GM23338 (cell line): ENCODE measurements at regions not wholly inside any gene's neighbourhood (a gene's known extent, or its start where the extent isn't known, plus 50 kb on each side); places are given as distances from the start of the nearest gene placed in this dataset.

Experiments used
- ATAC-seq: fragments of 200-7000 bp; cut with Tn5 transposase; 3 replicates; pipeline ENCODE4 v1.9.1; 2020
- DNase-seq: peaks from one replicate; pipeline ENCODE4 v3.0.0-alpha.2; 2015; ENCODE audit warnings: low spot score
- H2AFZ ChIP-seq: fragments of 200-600 bp; sonication (generic); 2 replicates; pipeline ENCODE4 v1.8.0; 2016; ENCODE audit warnings: antibody characterized with exemption, mild to moderate bottlenecking, moderate library complexity
- H3F3A ChIP-seq: fragments of 200-600 bp; sonication (generic); replicated peaks from 2 replicates; pipeline ENCODE4 v1.8.0; 2017; ENCODE audit warnings: antibody characterized with exemption, mixed run types, low read depth
- H3K27ac ChIP-seq: fragments of 200-600 bp; sonication (generic); 2 replicates; pipeline ENCODE4 v1.6.1; 2016; ENCODE audit warnings: low read depth
- H3K27me3 ChIP-seq: fragments of 200-600 bp; sonication (generic); 2 replicates; pipeline ENCODE4 v1.8.0; 2016; ENCODE audit warnings: mild to moderate bottlenecking, mixed run types, moderate library complexity; ENCODE audit not compliant: insufficient read depth
- H3K36me3 ChIP-seq: fragments of 200-600 bp; sonication (generic); 2 replicates; pipeline ENCODE4 v1.8.0; 2016; ENCODE audit warnings: mild to moderate bottlenecking; ENCODE audit not compliant: insufficient read depth
- H3K4me1 ChIP-seq: fragments of 200-600 bp; sonication (generic); 2 replicates; pipeline ENCODE4 v1.8.0; 2016; ENCODE audit warnings: mild to moderate bottlenecking, moderate library complexity; ENCODE audit not compliant: insufficient read depth
- H3K4me2 ChIP-seq: fragments of 200-600 bp; sonication (generic); 2 replicates; pipeline ENCODE4 v1.7.1; 2017; ENCODE audit warnings: mixed run types
- H3K4me3 ChIP-seq: fragments of 200-600 bp; sonication (generic); 2 replicates; pipeline ENCODE4 v1.6.1; 2016; ENCODE audit warnings: mixed run types
- H3K79me2 ChIP-seq: fragments of 200-600 bp; sonication (generic); replicated peaks from 2 replicates; pipeline ENCODE4 v1.8.0; 2017; ENCODE audit warnings: mild to moderate bottlenecking; ENCODE audit not compliant: insufficient read depth
- H3K9me2 ChIP-seq: fragments of 200-600 bp; sonication (generic); 2 replicates; pipeline ENCODE4 v1.8.0; 2017; ENCODE audit not compliant: insufficient read depth
- H4K20me1 ChIP-seq: fragments of 200-600 bp; sonication (generic); replicated peaks from 2 replicates; pipeline ENCODE4 v1.8.0; 2017; ENCODE audit warnings: mild to moderate bottlenecking; ENCODE audit not compliant: insufficient read depth
- H3K27ac Mint-ChIP-seq: 2 replicates; pipeline ENCODE4 v1.8.0; 2020; ENCODE audit warnings: inconsistent platforms, mild to moderate bottlenecking, moderate library complexity, mixed read lengths
- H3K27me3 Mint-ChIP-seq: 3 replicates; pipeline ENCODE4 v1.8.0; 2022; ENCODE audit warnings: low read depth, mild to moderate bottlenecking, moderate library complexity, mixed read lengths, inconsistent platforms; ENCODE audit not compliant: insufficient read depth, poor library complexity
- H3K36me3 Mint-ChIP-seq: 3 replicates; pipeline ENCODE4 v1.8.0; 2021; ENCODE audit warnings: low read depth, mild to moderate bottlenecking, inconsistent platforms, moderate library complexity, mixed read lengths
- H3K4me1 Mint-ChIP-seq: 3 replicates; pipeline ENCODE4 v1.8.0; 2020; ENCODE audit warnings: mild to moderate bottlenecking, inconsistent platforms, mixed read lengths
- H3K4me3 Mint-ChIP-seq: 3 replicates; pipeline ENCODE4 v1.8.0; 2021; ENCODE audit warnings: moderate library complexity, mild to moderate bottlenecking, inconsistent platforms, mixed read lengths
- H3K9me3 Mint-ChIP-seq: 3 replicates; pipeline ENCODE4 v1.8.0; 2020; ENCODE audit warnings: moderate library complexity, mild to moderate bottlenecking, inconsistent platforms, mixed read lengths
- CREB1 ChIP-seq: fragments of 250-450 bp; sonication (Bioruptor Pico); IDR thresholded peaks from 2 replicates; pipeline ENCODE4 v1.5.0; 2020; ENCODE audit warnings: low read depth, mild to moderate bottlenecking, moderate library complexity
- EZH2 ChIP-seq: fragments of 200-600 bp; sonication (generic); IDR thresholded peaks from one replicate; pipeline ENCODE4 v1.8.0; 2017; ENCODE audit warnings: antibody characterized with exemption, mild to moderate bottlenecking, low read depth; ENCODE audit not compliant: unreplicated experiment
- EZH2phosphoT487 ChIP-seq: fragments of 200-600 bp; sonication (generic); IDR thresholded peaks from one replicate; pipeline ENCODE4 v1.8.1; 2018; ENCODE audit warnings: antibody characterized with exemption; ENCODE audit not compliant: unreplicated experiment
- JUNB ChIP-seq: IDR thresholded peaks from one replicate; pipeline ENCODE4 v1.6.1; 2016; ENCODE audit warnings: antibody characterized with exemption; ENCODE audit not compliant: unreplicated experiment
- NANOG ChIP-seq: IDR thresholded peaks from 2 replicates; pipeline ENCODE4 v1.6.1; 2016; ENCODE audit warnings: antibody characterized with exemption, borderline replicate concordance
- POLR2AphosphoS5 ChIP-seq: IDR thresholded peaks from 2 replicates; pipeline ENCODE4 v1.6.1; 2016; ENCODE audit warnings: antibody characterized with exemption, low read depth
- STAT1 ChIP-seq: IDR thresholded peaks from one replicate; pipeline ENCODE4 v1.6.1; 2016; ENCODE audit warnings: antibody characterized with exemption; ENCODE audit not compliant: unreplicated experiment
- ZNF114 ChIP-seq: fragments of 250-450 bp; sonication (Bioruptor Pico); IDR thresholded peaks from 2 replicates; pipeline ENCODE4 v1.5.0; 2020; ENCODE audit warnings: mild to moderate bottlenecking, moderate library complexity
- ZNF331 ChIP-seq: fragments of 250-450 bp; sonication (Bioruptor Pico); IDR thresholded peaks from 2 replicates; pipeline ENCODE4 v1.5.0; 2020; ENCODE audit warnings: low read depth, mild to moderate bottlenecking, moderate library complexity
- TF ChIP-seq, protein P1 (sequence below): IDR thresholded peaks from 2 replicates; pipeline ENCODE4 v1.6.1; 2016; ENCODE audit warnings: antibody characterized with exemption
- TF ChIP-seq, protein P2 (sequence below), 2 experiments: fragments of 200-600 bp in 1 of 2; sonication (generic) in 1 of 2; conservative IDR thresholded peaks; 2 replicates each; pipeline versions ENCODE4 v1.5.1 to v1.6.1; 2016 to 2017; ENCODE audit warnings: antibody characterized with exemption in 2 of 2, low read depth in 2 of 2, mild to moderate bottlenecking in 2 of 2, moderate library complexity in 1 of 2
- TF ChIP-seq, protein P3 (sequence below): fragments of 250-450 bp; sonication (Bioruptor Pico); IDR thresholded peaks from 2 replicates; pipeline ENCODE4 v1.5.0; 2020; ENCODE audit warnings: mild to moderate bottlenecking, moderate library complexity
- TF ChIP-seq, protein P4 (sequence below): IDR thresholded peaks from one replicate; pipeline ENCODE4 v1.6.1; 2018; ENCODE audit warnings: antibody characterized with exemption; ENCODE audit not compliant: unreplicated experiment

DNA sequence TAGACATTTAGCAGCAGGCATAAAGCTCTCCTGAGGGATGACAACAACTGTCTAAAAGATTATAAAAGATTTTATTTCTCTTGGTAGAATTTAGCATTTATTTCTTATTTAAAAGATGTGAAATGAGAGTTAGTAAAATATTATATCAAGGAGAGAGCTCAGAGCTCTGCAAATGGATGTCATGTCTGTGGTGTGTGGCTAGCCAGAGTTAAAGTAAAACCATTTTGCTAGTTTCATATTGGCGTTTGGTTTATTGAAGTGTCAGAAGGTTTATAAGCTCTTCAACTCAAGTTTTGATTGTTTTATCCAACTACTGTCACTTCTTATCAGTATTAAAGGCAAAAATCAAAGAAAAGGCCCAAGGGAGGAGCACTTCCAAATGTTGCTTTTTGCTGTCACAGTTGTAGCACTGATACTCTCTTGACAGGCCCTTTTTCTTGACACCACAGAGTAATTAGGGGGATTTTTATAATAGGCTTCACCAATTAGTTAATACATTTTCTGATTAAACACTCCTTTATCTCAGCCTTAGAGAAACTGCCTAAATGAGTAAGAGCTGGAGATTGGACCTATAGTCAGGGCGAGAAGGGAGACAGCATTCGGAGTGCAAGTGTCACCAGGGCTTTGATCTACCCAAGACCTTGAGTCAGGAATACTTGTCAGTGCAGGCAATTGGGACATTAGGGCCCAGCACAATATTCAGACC is 233.9 kb downstream of the PTBP2 start:
- Mint-ChIP-seq H3K27me3 (peaks cover 4% of the 10 kb centered on the region), H3K9me3 (no peaks in the 10 kb centered on the region), H3K4me1 (peaks cover 3% of the 10 kb centered on the region; the same call in 2 of the 3 replicates), H3K27ac (no peak overlapping the region), H3K36me3 (no peaks in the 10 kb centered on the region), H3K4me3 (no peak overlapping the region)
- H3K4me2 ChIP-seq, result no peak overlapping the region
- TF ChIP-seq NANOG (no peak), POLR2AphosphoS5 (no peak), STAT1 (no peak), ZNF331 (CRISPR knock-in tag) (no peak), CREB1 (CRISPR knock-in tag) (no peak), EZH2phosphoT487 (no peak), ZNF114 (CRISPR knock-in tag) (no peak), EZH2 (no peak), JUNB (no peak)
- TF ChIP-seq, protein P1, sequence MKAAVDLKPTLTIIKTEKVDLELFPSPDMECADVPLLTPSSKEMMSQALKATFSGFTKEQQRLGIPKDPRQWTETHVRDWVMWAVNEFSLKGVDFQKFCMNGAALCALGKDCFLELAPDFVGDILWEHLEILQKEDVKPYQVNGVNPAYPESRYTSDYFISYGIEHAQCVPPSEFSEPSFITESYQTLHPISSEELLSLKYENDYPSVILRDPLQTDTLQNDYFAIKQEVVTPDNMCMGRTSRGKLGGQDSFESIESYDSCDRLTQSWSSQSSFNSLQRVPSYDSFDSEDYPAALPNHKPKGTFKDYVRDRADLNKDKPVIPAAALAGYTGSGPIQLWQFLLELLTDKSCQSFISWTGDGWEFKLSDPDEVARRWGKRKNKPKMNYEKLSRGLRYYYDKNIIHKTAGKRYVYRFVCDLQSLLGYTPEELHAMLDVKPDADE, result no peak
- TF ChIP-seq, protein P2, sequence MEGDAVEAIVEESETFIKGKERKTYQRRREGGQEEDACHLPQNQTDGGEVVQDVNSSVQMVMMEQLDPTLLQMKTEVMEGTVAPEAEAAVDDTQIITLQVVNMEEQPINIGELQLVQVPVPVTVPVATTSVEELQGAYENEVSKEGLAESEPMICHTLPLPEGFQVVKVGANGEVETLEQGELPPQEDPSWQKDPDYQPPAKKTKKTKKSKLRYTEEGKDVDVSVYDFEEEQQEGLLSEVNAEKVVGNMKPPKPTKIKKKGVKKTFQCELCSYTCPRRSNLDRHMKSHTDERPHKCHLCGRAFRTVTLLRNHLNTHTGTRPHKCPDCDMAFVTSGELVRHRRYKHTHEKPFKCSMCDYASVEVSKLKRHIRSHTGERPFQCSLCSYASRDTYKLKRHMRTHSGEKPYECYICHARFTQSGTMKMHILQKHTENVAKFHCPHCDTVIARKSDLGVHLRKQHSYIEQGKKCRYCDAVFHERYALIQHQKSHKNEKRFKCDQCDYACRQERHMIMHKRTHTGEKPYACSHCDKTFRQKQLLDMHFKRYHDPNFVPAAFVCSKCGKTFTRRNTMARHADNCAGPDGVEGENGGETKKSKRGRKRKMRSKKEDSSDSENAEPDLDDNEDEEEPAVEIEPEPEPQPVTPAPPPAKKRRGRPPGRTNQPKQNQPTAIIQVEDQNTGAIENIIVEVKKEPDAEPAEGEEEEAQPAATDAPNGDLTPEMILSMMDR (conservative IDR thresholded peaks at IDR 0.05; ENCODE audit: low read depth in 2 of 2), result no peak
- TF ChIP-seq, protein P3, sequence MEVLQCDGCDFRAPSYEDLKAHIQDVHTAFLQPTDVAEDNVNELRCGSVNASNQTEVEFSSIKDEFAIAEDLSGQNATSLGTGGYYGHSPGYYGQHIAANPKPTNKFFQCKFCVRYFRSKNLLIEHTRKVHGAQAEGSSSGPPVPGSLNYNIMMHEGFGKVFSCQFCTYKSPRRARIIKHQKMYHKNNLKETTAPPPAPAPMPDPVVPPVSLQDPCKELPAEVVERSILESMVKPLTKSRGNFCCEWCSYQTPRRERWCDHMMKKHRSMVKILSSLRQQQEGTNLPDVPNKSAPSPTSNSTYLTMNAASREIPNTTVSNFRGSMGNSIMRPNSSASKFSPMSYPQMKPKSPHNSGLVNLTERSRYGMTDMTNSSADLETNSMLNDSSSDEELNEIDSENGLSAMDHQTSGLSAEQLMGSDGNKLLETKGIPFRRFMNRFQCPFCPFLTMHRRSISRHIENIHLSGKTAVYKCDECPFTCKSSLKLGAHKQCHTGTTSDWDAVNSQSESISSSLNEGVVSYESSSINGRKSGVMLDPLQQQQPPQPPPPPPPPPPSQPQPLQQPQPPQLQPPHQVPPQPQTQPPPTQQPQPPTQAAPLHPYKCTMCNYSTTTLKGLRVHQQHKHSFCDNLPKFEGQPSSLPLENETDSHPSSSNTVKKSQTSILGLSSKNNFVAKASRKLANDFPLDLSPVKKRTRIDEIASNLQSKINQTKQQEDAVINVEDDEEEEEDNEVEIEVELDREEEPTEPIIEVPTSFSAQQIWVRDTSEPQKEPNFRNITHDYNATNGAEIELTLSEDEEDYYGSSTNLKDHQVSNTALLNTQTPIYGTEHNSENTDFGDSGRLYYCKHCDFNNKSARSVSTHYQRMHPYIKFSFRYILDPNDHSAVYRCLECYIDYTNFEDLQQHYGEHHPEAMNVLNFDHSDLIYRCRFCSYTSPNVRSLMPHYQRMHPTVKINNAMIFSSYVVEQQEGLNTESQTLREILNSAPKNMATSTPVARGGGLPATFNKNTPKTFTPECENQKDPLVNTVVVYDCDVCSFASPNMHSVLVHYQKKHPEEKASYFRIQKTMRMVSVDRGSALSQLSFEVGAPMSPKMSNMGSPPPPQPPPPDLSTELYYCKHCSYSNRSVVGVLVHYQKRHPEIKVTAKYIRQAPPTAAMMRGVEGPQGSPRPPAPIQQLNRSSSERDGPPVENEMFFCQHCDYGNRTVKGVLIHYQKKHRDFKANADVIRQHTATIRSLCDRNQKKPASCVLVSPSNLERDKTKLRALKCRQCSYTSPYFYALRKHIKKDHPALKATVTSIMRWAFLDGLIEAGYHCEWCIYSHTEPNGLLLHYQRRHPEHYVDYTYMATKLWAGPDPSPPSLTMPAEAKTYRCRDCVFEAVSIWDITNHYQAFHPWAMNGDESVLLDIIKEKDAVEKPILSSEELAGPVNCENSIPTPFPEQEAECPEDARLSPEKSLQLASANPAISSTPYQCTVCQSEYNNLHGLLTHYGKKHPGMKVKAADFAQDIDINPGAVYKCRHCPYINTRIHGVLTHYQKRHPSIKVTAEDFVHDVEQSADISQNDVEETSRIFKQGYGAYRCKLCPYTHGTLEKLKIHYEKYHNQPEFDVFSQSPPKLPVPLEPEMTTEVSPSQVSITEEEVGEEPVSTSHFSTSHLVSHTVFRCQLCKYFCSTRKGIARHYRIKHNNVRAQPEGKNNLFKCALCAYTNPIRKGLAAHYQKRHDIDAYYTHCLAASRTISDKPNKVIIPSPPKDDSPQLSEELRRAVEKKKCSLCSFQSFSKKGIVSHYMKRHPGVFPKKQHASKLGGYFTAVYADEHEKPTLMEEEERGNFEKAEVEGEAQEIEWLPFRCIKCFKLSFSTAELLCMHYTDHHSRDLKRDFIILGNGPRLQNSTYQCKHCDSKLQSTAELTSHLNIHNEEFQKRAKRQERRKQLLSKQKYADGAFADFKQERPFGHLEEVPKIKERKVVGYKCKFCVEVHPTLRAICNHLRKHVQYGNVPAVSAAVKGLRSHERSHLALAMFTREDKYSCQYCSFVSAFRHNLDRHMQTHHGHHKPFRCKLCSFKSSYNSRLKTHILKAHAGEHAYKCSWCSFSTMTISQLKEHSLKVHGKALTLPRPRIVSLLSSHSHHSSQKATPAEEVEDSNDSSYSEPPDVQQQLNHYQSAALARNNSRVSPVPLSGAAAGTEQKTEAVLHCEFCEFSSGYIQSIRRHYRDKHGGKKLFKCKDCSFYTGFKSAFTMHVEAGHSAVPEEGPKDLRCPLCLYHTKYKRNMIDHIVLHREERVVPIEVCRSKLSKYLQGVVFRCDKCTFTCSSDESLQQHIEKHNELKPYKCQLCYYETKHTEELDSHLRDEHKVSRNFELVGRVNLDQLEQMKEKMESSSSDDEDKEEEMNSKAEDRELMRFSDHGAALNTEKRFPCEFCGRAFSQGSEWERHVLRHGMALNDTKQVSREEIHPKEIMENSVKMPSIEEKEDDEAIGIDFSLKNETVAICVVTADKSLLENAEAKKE (CRISPR knock-in tag), result no peak
- TF ChIP-seq, protein P4, sequence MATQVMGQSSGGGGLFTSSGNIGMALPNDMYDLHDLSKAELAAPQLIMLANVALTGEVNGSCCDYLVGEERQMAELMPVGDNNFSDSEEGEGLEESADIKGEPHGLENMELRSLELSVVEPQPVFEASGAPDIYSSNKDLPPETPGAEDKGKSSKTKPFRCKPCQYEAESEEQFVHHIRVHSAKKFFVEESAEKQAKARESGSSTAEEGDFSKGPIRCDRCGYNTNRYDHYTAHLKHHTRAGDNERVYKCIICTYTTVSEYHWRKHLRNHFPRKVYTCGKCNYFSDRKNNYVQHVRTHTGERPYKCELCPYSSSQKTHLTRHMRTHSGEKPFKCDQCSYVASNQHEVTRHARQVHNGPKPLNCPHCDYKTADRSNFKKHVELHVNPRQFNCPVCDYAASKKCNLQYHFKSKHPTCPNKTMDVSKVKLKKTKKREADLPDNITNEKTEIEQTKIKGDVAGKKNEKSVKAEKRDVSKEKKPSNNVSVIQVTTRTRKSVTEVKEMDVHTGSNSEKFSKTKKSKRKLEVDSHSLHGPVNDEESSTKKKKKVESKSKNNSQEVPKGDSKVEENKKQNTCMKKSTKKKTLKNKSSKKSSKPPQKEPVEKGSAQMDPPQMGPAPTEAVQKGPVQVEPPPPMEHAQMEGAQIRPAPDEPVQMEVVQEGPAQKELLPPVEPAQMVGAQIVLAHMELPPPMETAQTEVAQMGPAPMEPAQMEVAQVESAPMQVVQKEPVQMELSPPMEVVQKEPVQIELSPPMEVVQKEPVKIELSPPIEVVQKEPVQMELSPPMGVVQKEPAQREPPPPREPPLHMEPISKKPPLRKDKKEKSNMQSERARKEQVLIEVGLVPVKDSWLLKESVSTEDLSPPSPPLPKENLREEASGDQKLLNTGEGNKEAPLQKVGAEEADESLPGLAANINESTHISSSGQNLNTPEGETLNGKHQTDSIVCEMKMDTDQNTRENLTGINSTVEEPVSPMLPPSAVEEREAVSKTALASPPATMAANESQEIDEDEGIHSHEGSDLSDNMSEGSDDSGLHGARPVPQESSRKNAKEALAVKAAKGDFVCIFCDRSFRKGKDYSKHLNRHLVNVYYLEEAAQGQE, result no peak
- H4K20me1 ChIP-seq, result no peaks in the 10 kb centered on the region
- no peaks in the 10 kb centered on the region for H3K9me2 ChIP-seq
- H3F3A ChIP-seq, result no peaks in the 10 kb centered on the region
- ATAC-seq, result no peak
- no peak overlapping the region for H3K27ac ChIP-seq
- H3K4me3 ChIP-seq, result no peak overlapping the region
- H3K4me1 ChIP-seq, result peaks cover 9% of the 10 kb centered on the region; the same call in 1 of the 2 replicates
- H2AFZ ChIP-seq, result no peak overlapping the region
- no peak for DNase-seq
- H3K36me3 ChIP-seq, result no peaks in the 10 kb centered on the region
- H3K27me3 ChIP-seq, result no peaks in the 10 kb centered on the region
- no peaks in the 10 kb centered on the region for H3K79me2 ChIP-seq
